GM23248 (cell line): ENCODE measurements at regions not wholly inside any gene's neighbourhood (a gene's known extent, or its start where the extent isn't known, plus 50 kb on each side); places are given as distances from the start of the nearest gene placed in this dataset.
"Not testable (repeated sequence)": the region's sequence is repeated elsewhere in the genome, so short reads cannot be mapped to it uniquely, and the experiment has no call there.

ENCODE experiments used
- EZH2 ChIP-seq: fragments of 200-600 bp; sonication (generic); IDR thresholded peaks from 2 replicates; pipeline ENCODE4 v1.6.1; 2018; ENCODE audit warnings: antibody characterized with exemption, mild to moderate bottlenecking; ENCODE audit not compliant: insufficient read depth, poor library complexity, severe bottlenecking
- EZH2phosphoT487 ChIP-seq: fragments of 200-600 bp; sonication (generic); IDR thresholded peaks from 2 replicates; pipeline ENCODE4 v1.6.1; 2018; ENCODE audit warnings: antibody characterized with exemption, moderate library complexity, mild to moderate bottlenecking, low read depth; ENCODE audit not compliant: insufficient read depth

- TF ChIP-seq EZH2phosphoT487, EZH2: not testable (repeated sequence)
These were observed 637.3 kb downstream of the RPIA start for GRCh38 chr2:89328790-89329189.
